ENCODE measurements at regions not wholly inside any gene's neighbourhood (a gene's known extent, or its start where the extent isn't known, plus 50 kb on each side); places are given as distances from the start of the nearest gene placed in this dataset.

GRCh38 chr5:176741561-176742211 is 68.7 kb upstream of the UNC5A start:
- Mint-ChIP-seq H3K9me3 (no peaks in the 10 kb centered on the region), H3K27ac (no peak overlapping the region), H3K4me1 (ENCODE audit: unreplicated experiment) (peaks cover 48% of the 10 kb centered on the region), H3K36me3 (no peaks in the 10 kb centered on the region), H3K27me3 (peaks cover 57% of the 10 kb centered on the region), H3K4me3 (peak overlapping the region; percentile 50)
- TF ChIP-seq CTCF (conservative IDR thresholded peaks at IDR 0.05) = no peak
- DNase-seq (ENCODE audit: extremely low spot score, unreplicated experiment) = peak; percentile 45

GRCh38 chr5:176742246-176743105 is 67.9 kb upstream of the UNC5A start:
- H3K36me3 Mint-ChIP-seq = no peaks in the 10 kb centered on the region
- DNase-seq (ENCODE audit: extremely low spot score, unreplicated experiment) = peak; percentile 49
- H3K4me1 Mint-ChIP-seq (ENCODE audit: unreplicated experiment) = peaks cover 41% of the 10 kb centered on the region
- no peaks in the 10 kb centered on the region for H3K9me3 Mint-ChIP-seq
- H3K4me3 Mint-ChIP-seq = peak overlapping the region; percentile 50
- H3K27me3 Mint-ChIP-seq = peaks cover 60% of the 10 kb centered on the region
- TF ChIP-seq CTCF (conservative IDR thresholded peaks at IDR 0.05) = no peak
- H3K27ac Mint-ChIP-seq = no peak overlapping the region

GRCh38 chr5:176743136-176743861 is 67.1 kb upstream of the UNC5A start:
- peaks cover 60% of the 10 kb centered on the region for H3K27me3 Mint-ChIP-seq
- no peaks in the 10 kb centered on the region for H3K36me3 Mint-ChIP-seq
- peak overlapping the region; percentile 69 for H3K4me3 Mint-ChIP-seq
- peak; percentile 71 for DNase-seq (ENCODE audit: extremely low spot score, unreplicated experiment)
- no peak overlapping the region for H3K27ac Mint-ChIP-seq
- H3K9me3 Mint-ChIP-seq = no peaks in the 10 kb centered on the region
- no peak for TF ChIP-seq CTCF (conservative IDR thresholded peaks at IDR 0.05)
- peaks cover 41% of the 10 kb centered on the region for H3K4me1 Mint-ChIP-seq (ENCODE audit: unreplicated experiment)

- peaks cover 36% of the 10 kb centered on the region for H3K4me1 Mint-ChIP-seq (ENCODE audit: unreplicated experiment)
- TF ChIP-seq CTCF (conservative IDR thresholded peaks at IDR 0.05) = no peak
- peaks cover 60% of the 10 kb centered on the region for H3K27me3 Mint-ChIP-seq
- no peak overlapping the region for H3K27ac Mint-ChIP-seq
- H3K9me3 Mint-ChIP-seq = no peaks in the 10 kb centered on the region
- peak; percentile 43 for DNase-seq (ENCODE audit: extremely low spot score, unreplicated experiment)
- H3K36me3 Mint-ChIP-seq = no peaks in the 10 kb centered on the region
- H3K4me3 Mint-ChIP-seq = peak overlapping the region; percentile 69
Observed at GRCh38 chr5:176743868-176744583, 66.3 kb upstream of the UNC5A start.

- Mint-ChIP-seq H3K27ac (no peak overlapping the region), H3K4me1 (ENCODE audit: unreplicated experiment) (peaks cover 30% of the 10 kb centered on the region), H3K9me3 (no peaks in the 10 kb centered on the region), H3K27me3 (peaks cover 57% of the 10 kb centered on the region), H3K4me3 (no peak overlapping the region), H3K36me3 (no peaks in the 10 kb centered on the region)
- TF ChIP-seq CTCF (conservative IDR thresholded peaks at IDR 0.05) = peak; percentile 59
- no peak for DNase-seq (ENCODE audit: extremely low spot score, unreplicated experiment)
Observed at GRCh38 chr5:176744584-176744965, 65.8 kb upstream of the UNC5A start.
